Activated CD4-positive, alpha-beta T cell treated with anti-CD3 and anti-CD28 coated beads for 1 hour (primary cell): ENCODE measurements at regions not wholly inside any gene's neighbourhood (a gene's known extent, or its start where the extent isn't known, plus 50 kb on each side); places are given as distances from the start of the nearest gene placed in this dataset.

Experiments
- DNase-seq: peaks from one replicate; pipeline ENCODE4 v3.0.0-alpha.2; 2020

- DNase-seq, result no peak
Measured at GRCh38 chr2:6071519-6071918, 379.3 kb downstream of the SOX11 start.

- no peak for DNase-seq
Measured at GRCh38 chr2:6072276-6072675, 380.1 kb downstream of the SOX11 start.

GRCh38 chr2:6072768-6073167 lies 380.6 kb downstream of the SOX11 start:
- no peak for DNase-seq

GRCh38 chr2:6073191-6074088 lies 381.3 kb downstream of the SOX11 start:
- DNase-seq, result no peak

- DNase-seq, result no peak
Measured at GRCh38 chr2:6074089-6074643, 382.0 kb downstream of the SOX11 start.

GRCh38 chr2:6077585-6077984 lies 385.4 kb downstream of the SOX11 start:
- no peak for DNase-seq

GRCh38 chr2:6078414-6078813 lies 386.2 kb downstream of the SOX11 start:
- DNase-seq, result no peak

GRCh38 chr2:6079405-6079804 lies 387.2 kb downstream of the SOX11 start:
- DNase-seq, result no peak

- DNase-seq, result no peak
Measured at GRCh38 chr2:6080932-6081753, 389.0 kb downstream of the SOX11 start.

- DNase-seq, result no peak
Measured at GRCh38 chr2:6081955-6082624, 389.9 kb downstream of the SOX11 start.

GRCh38 chr2:6082625-6083018 lies 390.4 kb downstream of the SOX11 start:
- DNase-seq, result no peak

- DNase-seq, result no peak
Measured at GRCh38 chr2:6083136-6083535, 391.0 kb downstream of the SOX11 start.

GRCh38 chr2:6089474-6089873 lies 397.3 kb downstream of the SOX11 start:
- no peak for DNase-seq

- DNase-seq, result no peak
Measured at GRCh38 chr2:6103372-6103771, 411.2 kb downstream of the SOX11 start.

GRCh38 chr2:6103949-6104348 lies 411.8 kb downstream of the SOX11 start:
- no peak for DNase-seq

- DNase-seq, result no peak
Measured at GRCh38 chr2:6107290-6107689, 415.1 kb downstream of the SOX11 start.

GRCh38 chr2:6109831-6110230 lies 417.6 kb downstream of the SOX11 start:
- DNase-seq, result no peak

- DNase-seq, result no peak
Measured at GRCh38 chr2:6111781-6112261, 419.6 kb downstream of the SOX11 start.

GRCh38 chr2:6113786-6114185 lies 421.6 kb downstream of the SOX11 start:
- DNase-seq, result no peak

- no peak for DNase-seq
Measured at GRCh38 chr2:6127718-6128117, 435.5 kb downstream of the SOX11 start.

GRCh38 chr2:6139142-6139541 lies 447.0 kb downstream of the SOX11 start:
- no peak for DNase-seq

GRCh38 chr2:6139916-6140315 lies 447.7 kb downstream of the SOX11 start:
- no peak for DNase-seq

- DNase-seq, result no peak
Measured at GRCh38 chr2:6140509-6140908, 448.3 kb downstream of the SOX11 start.
